Lower leg skin (tissue), 4 donors: ENCODE measurements at regions not wholly inside any gene's neighbourhood (a gene's known extent, or its start where the extent isn't known, plus 50 kb on each side); places are given as distances from the start of the nearest gene placed in this dataset.

Experiments
- DNase-seq, 2 donors: peaks; one replicate each; pipeline ENCODE4 v3.0.0-alpha.2; 2019; ENCODE audit warnings: low spot score in 2 of 2
- H3K4me3 ChIP-seq: fragments of 200-600 bp; sonication (generic); 2 replicates; pipeline ENCODE4 v1.5.1; 2017; ENCODE audit warnings: mild to moderate bottlenecking, low read depth; ENCODE audit not compliant: poor library complexity, severe bottlenecking
- POLR2A ChIP-seq, 2 donors: fragments of 450-650 bp; IDR thresholded peaks; one replicate each; pipeline ENCODE4 v1.6.1; 2016 to 2017; ENCODE audit warnings: antibody characterized with exemption in 2 of 2, mild to moderate bottlenecking in 1 of 2, moderate library complexity in 1 of 2
- WGBS, 2 donors: methylation state at CpG; one replicate each; pipeline ENCODE4 v1.1.5; 2018; 5-methylcytosine and 5-hydroxymethylcytosine counted together
- intact Hi-C: fragments of 100-400 bp; cut with DNase I; formaldehyde crosslinking; loops from one replicate; pipeline ENCODE4 v1.15.0; 2023; ENCODE audit warnings: low total_unique reads
- TF ChIP-seq, protein P1 (sequence below), 3 donors: fragments of 450-650 bp; IDR thresholded peaks; one replicate each; pipeline ENCODE4 v1.5.1; 2016; ENCODE audit warnings: antibody characterized with exemption in 3 of 3, mild to moderate bottlenecking in 3 of 3, moderate library complexity in 2 of 3

DNA sequence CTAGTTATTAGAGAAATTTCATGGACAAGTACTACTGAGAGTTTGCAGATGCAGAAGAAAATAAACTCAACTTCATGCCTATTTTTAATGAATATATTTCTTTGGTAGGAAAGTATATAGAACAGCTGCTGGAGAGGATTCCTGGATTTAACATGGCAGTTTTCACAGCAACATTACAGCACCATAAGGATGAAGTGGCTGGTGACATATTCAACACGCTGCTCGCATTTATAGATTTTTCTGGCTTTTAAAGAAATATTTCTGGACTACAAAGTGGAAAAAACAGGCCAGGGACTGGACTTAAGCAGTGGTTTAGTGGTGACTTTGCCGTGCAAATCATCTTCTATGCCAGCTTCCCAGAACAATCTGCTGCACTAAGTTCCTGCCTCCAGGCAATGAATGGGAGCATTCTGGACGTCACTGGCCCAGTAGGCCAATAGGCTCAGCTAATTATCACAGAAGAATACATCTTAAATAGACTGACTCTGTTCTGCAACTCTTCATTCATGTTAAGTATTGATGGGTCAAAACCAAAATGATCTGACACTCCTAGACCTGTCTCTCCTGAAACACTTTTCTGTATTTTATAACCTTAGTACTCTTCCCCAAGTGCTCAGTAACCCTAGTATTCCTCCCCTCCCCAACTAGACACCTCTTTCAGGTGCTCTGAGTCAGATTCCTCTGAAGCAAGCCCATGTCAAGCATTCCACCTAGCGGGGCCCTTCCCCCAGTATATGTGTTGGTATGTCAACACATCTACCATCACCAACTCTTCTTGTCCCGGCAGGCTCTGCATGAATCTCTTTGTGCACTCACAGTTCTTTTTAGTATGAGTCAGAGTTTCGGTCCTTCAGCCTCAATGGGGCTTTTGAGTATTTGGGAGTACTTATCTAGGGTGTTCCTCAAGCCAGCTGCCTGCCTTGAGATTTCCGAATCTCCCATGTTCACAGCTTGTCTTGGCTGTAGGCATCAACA, 625.5 kb downstream of the CHSY3 start:
- 67 to 77% methylated on average over 8 of the region's 8 CpGs for WGBS, 2 donors
- no peak overlapping the region for H3K4me3 ChIP-seq
- intact Hi-C loops, result no loop called here
- TF ChIP-seq, protein P1, sequence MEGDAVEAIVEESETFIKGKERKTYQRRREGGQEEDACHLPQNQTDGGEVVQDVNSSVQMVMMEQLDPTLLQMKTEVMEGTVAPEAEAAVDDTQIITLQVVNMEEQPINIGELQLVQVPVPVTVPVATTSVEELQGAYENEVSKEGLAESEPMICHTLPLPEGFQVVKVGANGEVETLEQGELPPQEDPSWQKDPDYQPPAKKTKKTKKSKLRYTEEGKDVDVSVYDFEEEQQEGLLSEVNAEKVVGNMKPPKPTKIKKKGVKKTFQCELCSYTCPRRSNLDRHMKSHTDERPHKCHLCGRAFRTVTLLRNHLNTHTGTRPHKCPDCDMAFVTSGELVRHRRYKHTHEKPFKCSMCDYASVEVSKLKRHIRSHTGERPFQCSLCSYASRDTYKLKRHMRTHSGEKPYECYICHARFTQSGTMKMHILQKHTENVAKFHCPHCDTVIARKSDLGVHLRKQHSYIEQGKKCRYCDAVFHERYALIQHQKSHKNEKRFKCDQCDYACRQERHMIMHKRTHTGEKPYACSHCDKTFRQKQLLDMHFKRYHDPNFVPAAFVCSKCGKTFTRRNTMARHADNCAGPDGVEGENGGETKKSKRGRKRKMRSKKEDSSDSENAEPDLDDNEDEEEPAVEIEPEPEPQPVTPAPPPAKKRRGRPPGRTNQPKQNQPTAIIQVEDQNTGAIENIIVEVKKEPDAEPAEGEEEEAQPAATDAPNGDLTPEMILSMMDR (IDR thresholded peaks at IDR 0.05), result no peak
- TF ChIP-seq POLR2A (IDR thresholded peaks at IDR 0.05), result no peak
- DNase-seq, result no peak

DNA sequence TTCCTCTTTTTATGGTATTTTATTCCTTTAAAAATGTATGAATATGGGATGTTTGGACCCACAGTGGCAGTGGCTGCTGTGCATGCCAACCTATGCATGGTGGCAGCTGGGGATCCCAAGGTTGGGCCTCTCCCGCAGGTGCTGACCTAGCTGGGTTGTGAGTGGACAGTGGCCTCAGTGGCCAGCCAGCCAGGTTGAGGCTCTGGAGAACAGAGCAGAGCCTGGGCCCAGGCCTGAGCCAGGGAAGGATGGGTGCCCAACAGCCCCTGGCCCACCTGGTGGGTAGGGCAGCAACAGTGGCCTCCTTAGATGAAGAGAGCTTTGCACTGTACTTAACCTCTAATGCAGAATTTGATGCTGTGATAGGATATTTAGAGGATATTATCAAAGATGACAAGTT, 624.8 kb downstream of the CHSY3 start:
- no peak for TF ChIP-seq POLR2A (IDR thresholded peaks at IDR 0.05)
- TF ChIP-seq, protein P1 (IDR thresholded peaks at IDR 0.05), result no peak
- intact Hi-C loops, result no loop called here
- no peak for DNase-seq
- H3K4me3 ChIP-seq, result no peak overlapping the region
- WGBS, 2 donors, result 100% methylated on average over 1 of the region's 1 CpG

DNA sequence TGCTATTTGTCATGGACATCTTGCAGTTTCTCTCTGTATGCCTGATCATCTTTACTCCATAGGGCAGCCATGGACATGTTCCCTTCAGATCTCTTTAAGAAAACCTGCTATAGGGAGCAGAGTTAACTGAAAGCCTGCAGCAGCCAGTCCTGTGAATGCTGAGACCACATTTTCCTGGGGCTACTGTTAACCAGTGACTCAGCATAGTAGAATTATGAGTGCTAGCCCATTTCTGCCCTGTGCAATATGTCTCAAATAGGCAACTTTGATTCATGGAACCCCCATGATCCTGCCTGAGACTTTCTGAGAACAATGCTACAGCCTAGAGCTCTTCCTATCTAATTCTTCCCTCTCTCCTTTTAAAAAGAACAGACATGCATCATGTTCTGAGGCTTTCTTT, 624.2 kb downstream of the CHSY3 start:
- DNase-seq, result no peak
- intact Hi-C loops, result no loop called here
- no peak overlapping the region for H3K4me3 ChIP-seq
- TF ChIP-seq, protein P1 (IDR thresholded peaks at IDR 0.05), result no peak
- no peak for TF ChIP-seq POLR2A (IDR thresholded peaks at IDR 0.05)

DNA sequence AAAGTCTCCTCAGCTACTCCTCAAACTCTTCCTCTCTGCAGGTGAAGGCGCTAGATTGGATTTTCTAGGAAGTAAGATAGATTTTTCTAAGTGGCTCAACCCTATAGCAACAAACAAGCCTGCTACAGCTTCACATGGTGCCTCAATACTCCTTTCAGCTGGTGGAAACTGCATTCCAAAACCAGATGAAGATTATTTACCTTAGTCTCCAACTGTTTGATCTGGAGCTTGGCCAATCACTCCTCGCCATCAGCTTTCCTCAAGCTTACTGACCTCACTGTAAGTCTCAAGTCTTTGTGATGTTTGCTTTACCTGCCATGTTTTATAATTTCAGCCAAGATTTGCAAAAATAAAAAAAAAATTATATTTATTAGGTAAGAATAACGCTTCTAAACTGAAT, 622.4 kb downstream of the CHSY3 start:
- TF ChIP-seq, protein P1 (IDR thresholded peaks at IDR 0.05), result no peak
- TF ChIP-seq POLR2A (IDR thresholded peaks at IDR 0.05), result no peak
- WGBS, 2 donors, result 79 to 86% methylated on average over 3 of the region's 3 CpGs
- DNase-seq, result no peak
- intact Hi-C loops, result no loop called here
- no peak overlapping the region for H3K4me3 ChIP-seq

DNA sequence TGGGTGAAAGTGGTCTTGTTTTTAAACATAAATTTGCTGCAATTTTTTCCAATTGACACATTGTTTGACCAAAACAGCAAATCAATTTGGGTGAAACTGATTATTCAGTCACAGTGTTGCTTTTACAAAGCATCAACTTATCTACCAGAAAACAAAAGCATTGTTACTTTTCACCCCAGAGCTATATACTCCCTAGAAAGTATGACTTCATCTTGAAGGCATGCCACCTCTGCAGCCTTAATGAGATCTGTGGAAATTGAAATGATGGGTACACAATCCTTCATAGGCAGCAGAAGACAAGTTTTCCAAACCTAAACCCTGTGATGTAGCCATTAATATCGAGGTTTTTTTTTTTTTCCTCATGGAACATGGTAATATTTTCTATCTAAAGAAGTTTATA, 615.9 kb downstream of the CHSY3 start:
- 84 to 85% methylated on average over 1 of the region's 1 CpG for WGBS, 2 donors
- H3K4me3 ChIP-seq, result no peak overlapping the region
- intact Hi-C loops, result no loop called here
- no peak for DNase-seq
- TF ChIP-seq POLR2A (IDR thresholded peaks at IDR 0.05), result no peak
- TF ChIP-seq, protein P1 (IDR thresholded peaks at IDR 0.05), result no peak
